Stimulated activated CD4-positive, alpha-beta T cell treated with anti-CD3 and anti-CD28 coated beads, Interleukin-15, amount 100 ng/mL, for 48 hours (primary cell): ENCODE measurements at regions not wholly inside any gene's neighbourhood (a gene's known extent, or its start where the extent isn't known, plus 50 kb on each side); places are given as distances from the start of the nearest gene placed in this dataset.

Experiments used
- DNase-seq, 2 donors: peaks; one replicate each; pipeline ENCODE4 v3.0.0-alpha.2; 2020; ENCODE audit warnings: low read depth in 2 of 2

GRCh38 chr20:50421356-50422340 lies 88.5 kb upstream of the PTPN1 start:
- no peak for DNase-seq

GRCh38 chr20:50423758-50424157 lies 86.4 kb upstream of the PTPN1 start:
- DNase-seq = no peak

- no peak for DNase-seq
Measured at GRCh38 chr20:50425076-50425475, 85.1 kb upstream of the PTPN1 start.

- DNase-seq = no peak
Measured at GRCh38 chr20:50426866-50427718, 83.1 kb upstream of the PTPN1 start.

GRCh38 chr20:50427719-50428083 lies 82.5 kb upstream of the PTPN1 start:
- DNase-seq = no peak

GRCh38 chr20:50428097-50428828 lies 81.9 kb upstream of the PTPN1 start:
- no peak for DNase-seq

- no peak for DNase-seq
Measured at GRCh38 chr20:50429412-50429811, 80.8 kb upstream of the PTPN1 start.

- no peak for DNase-seq
Measured at GRCh38 chr20:50431066-50431450, 79.1 kb upstream of the PTPN1 start.

- no peak for DNase-seq
Measured at GRCh38 chr20:50433001-50433761, 77.0 kb upstream of the PTPN1 start.

GRCh38 chr20:50434321-50434652 lies 75.9 kb upstream of the PTPN1 start:
- no peak for DNase-seq

GRCh38 chr20:50434653-50435396 lies 75.4 kb upstream of the PTPN1 start:
- DNase-seq = no peak

- DNase-seq = no peak
Measured at GRCh38 chr20:50435397-50436051, 74.7 kb upstream of the PTPN1 start.

GRCh38 chr20:50436052-50436656 lies 74.0 kb upstream of the PTPN1 start:
- no peak for DNase-seq

- DNase-seq = no peak
Measured at GRCh38 chr20:50436696-50437095, 73.5 kb upstream of the PTPN1 start.

- DNase-seq = peak; percentile 46 to 48
Measured at GRCh38 chr20:50438986-50439407, 71.2 kb upstream of the PTPN1 start.

GRCh38 chr20:50439539-50440453 lies 70.4 kb upstream of the PTPN1 start:
- no peak for DNase-seq

- no peak for DNase-seq
Measured at GRCh38 chr20:50442512-50442911, 67.7 kb upstream of the PTPN1 start.

- DNase-seq = no peak
Measured at GRCh38 chr20:50445354-50446151, 64.6 kb upstream of the PTPN1 start.
